MM.1S (cell line): ENCODE measurements at regions not wholly inside any gene's neighbourhood (a gene's known extent, or its start where the extent isn't known, plus 50 kb on each side); places are given as distances from the start of the nearest gene placed in this dataset.
"Not testable (repeated sequence)": the region's sequence is repeated elsewhere in the genome, so short reads cannot be mapped to it uniquely, and the experiment has no call there.

Experiments used
- DNase-seq: peaks from one replicate; pipeline ENCODE4 v3.0.0-alpha.2; 2015
- H2AFZ ChIP-seq: fragments of 300-600 bp; sonication (generic); 2 replicates; pipeline ENCODE4 v1.6.0; 2016; ENCODE audit warnings: antibody characterized with exemption, low read length
- H3F3A ChIP-seq: fragments of 300-600 bp; sonication (generic); 2 replicates; pipeline ENCODE4 v1.6.1; 2016; ENCODE audit warnings: mild to moderate bottlenecking, antibody characterized with exemption, low read length, moderate library complexity, mixed read lengths; ENCODE audit not compliant: insufficient read depth
- H3K27ac ChIP-seq: fragments of 300-600 bp; sonication (generic); 2 replicates; pipeline ENCODE4 v1.5.1; 2016; ENCODE audit warnings: mild to moderate bottlenecking, low read length
- H3K27me3 ChIP-seq: fragments of 300-600 bp; sonication (generic); replicated peaks from 2 replicates; pipeline ENCODE4 v1.6.0; 2016; ENCODE audit warnings: low read length; ENCODE audit not compliant: insufficient read depth
- H3K36me3 ChIP-seq: fragments of 300-600 bp; sonication (generic); replicated peaks from 2 replicates; pipeline ENCODE4 v1.6.1; 2016; ENCODE audit warnings: mild to moderate bottlenecking, low read length, mixed read lengths; ENCODE audit not compliant: insufficient read depth
- H3K4me1 ChIP-seq: fragments of 300-600 bp; sonication (generic); 2 replicates; pipeline ENCODE4 v1.6.1; 2016; ENCODE audit warnings: low read length, mixed read lengths
- H3K4me2 ChIP-seq: fragments of 300-600 bp; sonication (generic); 2 replicates; pipeline ENCODE4 v1.6.0; 2016; ENCODE audit warnings: low read depth, low read length
- H3K4me3 ChIP-seq: fragments of 300-600 bp; sonication (generic); 2 replicates; pipeline ENCODE4 v1.5.1; 2016; ENCODE audit warnings: low read length, mixed read lengths
- H3K79me2 ChIP-seq: fragments of 300-600 bp; sonication (generic); 2 replicates; pipeline ENCODE4 v1.6.1; 2016; ENCODE audit warnings: mixed run types, low read length, mixed read lengths
- H3K9ac ChIP-seq: fragments of 300-600 bp; sonication (generic); 2 replicates; pipeline ENCODE4 v1.6.1; 2016; ENCODE audit warnings: low read length, mixed read lengths
- H3K9me2 ChIP-seq: fragments of 300-600 bp; sonication (generic); replicated peaks from 2 replicates; pipeline ENCODE4 v1.6.1; 2016; ENCODE audit warnings: mild to moderate bottlenecking, low read length, mixed read lengths; ENCODE audit not compliant: insufficient read depth
- H3K9me3 ChIP-seq: fragments of 300-600 bp; sonication (generic); replicated peaks from 2 replicates; pipeline ENCODE4 v1.6.1; 2016; ENCODE audit warnings: mild to moderate bottlenecking, low read length, mixed read lengths; ENCODE audit not compliant: insufficient read depth
- H4K20me1 ChIP-seq: fragments of 300-600 bp; sonication (generic); 2 replicates; pipeline ENCODE4 v1.6.1; 2016; ENCODE audit warnings: mild to moderate bottlenecking, low read length, moderate library complexity, mixed read lengths; ENCODE audit not compliant: insufficient read depth
- EZH2 ChIP-seq: fragments of 300-600 bp; sonication (generic); optimal IDR thresholded peaks from 2 replicates; pipeline ENCODE3; 2017; ENCODE audit warnings: low read depth, mild to moderate bottlenecking, antibody characterized with exemption, low read length, mixed read lengths
- EZH2phosphoT487 ChIP-seq: fragments of 300-600 bp; sonication (generic); IDR thresholded peaks from 2 replicates; pipeline ENCODE4 v1.6.1; 2018; ENCODE audit warnings: antibody characterized with exemption, low read length
- TF ChIP-seq, protein P1 (sequence below): fragments of 300-600 bp; sonication (generic); IDR thresholded peaks from 2 replicates; pipeline ENCODE4 v1.5.1; 2016; ENCODE audit warnings: antibody characterized with exemption, low read length, mixed read lengths

DNA sequence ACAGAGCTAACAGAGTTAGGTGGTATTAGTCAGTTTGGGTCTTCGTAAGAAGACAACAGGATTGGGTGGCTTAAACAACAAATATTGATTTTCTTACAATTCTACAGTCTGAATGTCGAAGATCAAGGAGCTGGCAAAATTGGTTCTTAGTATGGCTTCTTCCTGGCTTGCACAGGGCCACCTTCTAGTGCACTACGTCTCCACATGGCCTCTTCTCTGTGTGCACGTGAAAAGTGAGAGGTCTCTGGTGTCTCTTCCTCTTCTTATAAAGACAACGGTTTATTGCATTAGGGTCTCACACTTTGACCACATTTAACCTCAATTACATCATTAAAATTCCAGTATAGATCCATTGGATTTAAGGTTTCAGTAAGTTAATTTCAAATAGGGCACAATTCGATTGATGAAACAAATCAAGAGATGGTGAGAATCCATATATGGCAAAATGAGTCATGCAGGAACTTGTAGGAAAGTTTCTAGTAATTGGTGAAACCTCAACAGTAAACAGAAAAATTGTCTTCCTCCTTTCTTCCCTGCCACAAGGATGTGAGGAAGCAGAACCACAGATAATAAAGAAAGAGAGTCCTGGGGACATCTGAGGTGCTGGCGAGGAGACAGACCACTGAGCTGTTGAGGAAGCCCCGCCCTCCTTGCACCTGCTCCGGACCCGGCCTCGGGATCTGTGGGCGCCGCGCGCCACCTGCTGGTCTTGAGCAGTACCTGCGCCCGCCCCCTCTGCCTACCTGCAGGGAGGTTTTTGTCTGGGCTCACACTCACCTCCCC, 846.7 kb downstream of the TMEM121 start:
- Histone ChIP-seq H3K4me3 (peak overlapping the region; percentile 50), H3K9me2 (no peaks in the 10 kb centered on the region), H3K79me2 (no peaks in the 10 kb centered on the region), H3K27ac (peak overlapping the region; percentile 42; the same call in 1 of the 2 replicates), H3K9me3 (no peaks in the 10 kb centered on the region), H3K4me1 (0 out of 2 replicates have a peak, but pooled peaks cover 11% of the 10 kb centered on the region), H3K27me3 (no peaks in the 10 kb centered on the region), H2AFZ (0 out of 2 replicates have a peak overlapping the region, but pooled peaks have one; percentile 23), H4K20me1 (no peaks in the 10 kb centered on the region), H3K9ac (no peak overlapping the region), H3F3A (no peaks in the 10 kb centered on the region; the same call in 1 of the 2 replicates), H3K4me2 (peak overlapping the region; percentile 73; the same call in 1 of the 2 replicates), H3K36me3 (no peaks in the 10 kb centered on the region)
- DNase-seq: peak; percentile 76
- TF ChIP-seq EZH2 (no peak), EZH2phosphoT487 (no peak)
- TF ChIP-seq, protein P1, sequence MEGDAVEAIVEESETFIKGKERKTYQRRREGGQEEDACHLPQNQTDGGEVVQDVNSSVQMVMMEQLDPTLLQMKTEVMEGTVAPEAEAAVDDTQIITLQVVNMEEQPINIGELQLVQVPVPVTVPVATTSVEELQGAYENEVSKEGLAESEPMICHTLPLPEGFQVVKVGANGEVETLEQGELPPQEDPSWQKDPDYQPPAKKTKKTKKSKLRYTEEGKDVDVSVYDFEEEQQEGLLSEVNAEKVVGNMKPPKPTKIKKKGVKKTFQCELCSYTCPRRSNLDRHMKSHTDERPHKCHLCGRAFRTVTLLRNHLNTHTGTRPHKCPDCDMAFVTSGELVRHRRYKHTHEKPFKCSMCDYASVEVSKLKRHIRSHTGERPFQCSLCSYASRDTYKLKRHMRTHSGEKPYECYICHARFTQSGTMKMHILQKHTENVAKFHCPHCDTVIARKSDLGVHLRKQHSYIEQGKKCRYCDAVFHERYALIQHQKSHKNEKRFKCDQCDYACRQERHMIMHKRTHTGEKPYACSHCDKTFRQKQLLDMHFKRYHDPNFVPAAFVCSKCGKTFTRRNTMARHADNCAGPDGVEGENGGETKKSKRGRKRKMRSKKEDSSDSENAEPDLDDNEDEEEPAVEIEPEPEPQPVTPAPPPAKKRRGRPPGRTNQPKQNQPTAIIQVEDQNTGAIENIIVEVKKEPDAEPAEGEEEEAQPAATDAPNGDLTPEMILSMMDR: peak; percentile 56

DNA sequence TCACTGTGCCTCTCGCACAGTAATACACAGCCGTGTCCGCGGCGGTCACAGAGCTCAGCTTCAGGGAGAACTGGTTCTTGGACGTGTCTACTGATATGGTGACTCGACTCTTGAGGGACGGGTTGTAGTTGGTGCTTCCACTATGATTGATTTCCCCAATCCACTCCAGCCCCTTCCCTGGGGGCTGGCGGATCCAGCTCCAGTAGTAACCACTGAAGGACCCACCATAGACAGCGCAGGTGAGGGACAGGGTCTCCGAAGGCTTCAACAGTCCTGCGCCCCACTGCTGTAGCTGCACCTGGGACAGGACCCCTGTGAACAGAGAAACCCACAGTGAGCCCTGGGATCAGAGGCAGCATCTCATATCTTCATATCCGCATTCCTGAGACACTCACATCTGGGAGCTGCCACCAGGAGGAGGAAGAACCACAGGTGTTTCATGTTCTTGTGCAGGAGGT, 847.3 kb downstream of the TMEM121 start:
- not testable (repeated sequence) for H3K27me3 ChIP-seq, H3K36me3 ChIP-seq, H3F3A ChIP-seq, H4K20me1 ChIP-seq, H3K9me3 ChIP-seq, H3K9ac ChIP-seq, DNase-seq, H3K9me2 ChIP-seq, H3K79me2 ChIP-seq
- Histone ChIP-seq H3K4me1 (0 out of 2 replicates have a peak, but pooled peaks cover 11% of the 10 kb centered on the region), H3K4me2 (peak overlapping the region; percentile 73; the same call in 1 of the 2 replicates), H3K4me3 (peak overlapping the region; percentile 50), H3K27ac (peak overlapping the region; percentile 42; the same call in 1 of the 2 replicates), H2AFZ (peak overlapping the region; percentile 65; the same call in 1 of the 2 replicates)

DNA sequence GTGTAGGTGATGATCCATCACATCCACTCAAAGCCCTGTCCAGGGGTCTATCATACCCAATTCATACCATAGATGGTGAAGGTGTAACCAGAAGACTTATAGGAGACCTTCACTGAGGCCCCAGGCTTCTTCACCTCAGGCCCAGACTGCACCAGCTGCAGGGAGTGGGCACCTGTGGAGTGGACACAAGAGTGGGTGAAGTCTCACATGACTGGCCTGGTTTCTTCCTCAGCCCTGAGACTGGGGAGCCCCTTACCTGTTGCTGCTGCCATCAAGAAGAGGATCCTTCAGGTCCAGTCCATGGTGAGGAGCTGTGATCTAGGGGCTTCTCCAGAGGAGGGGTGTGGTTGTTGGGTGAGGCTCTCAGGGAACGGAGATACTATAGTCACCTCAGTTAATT, 851.0 kb downstream of the TMEM121 start:
- Histone ChIP-seq H3K9ac (no peak overlapping the region), H3K36me3 (no peaks in the 10 kb centered on the region), H3F3A (no peaks in the 10 kb centered on the region; the same call in 1 of the 2 replicates), H3K79me2 (no peaks in the 10 kb centered on the region), H3K4me1 (0 out of 2 replicates have a peak, but pooled peaks cover 11% of the 10 kb centered on the region), H3K27ac (no peak overlapping the region), H4K20me1 (no peaks in the 10 kb centered on the region), H3K4me3 (no peak overlapping the region), H2AFZ (no peak overlapping the region), H3K9me3 (no peaks in the 10 kb centered on the region), H3K9me2 (no peaks in the 10 kb centered on the region), H3K4me2 (no peak overlapping the region), H3K27me3 (no peaks in the 10 kb centered on the region)
- DNase-seq: no peak
- no peak for TF ChIP-seq EZH2phosphoT487
- no peak for TF ChIP-seq EZH2
- TF ChIP-seq, protein P1: no peak
